Endothelial cell of umbilical vein (primary cell): ENCODE measurements at regions not wholly inside any gene's neighbourhood (a gene's known extent, or its start where the extent isn't known, plus 50 kb on each side); places are given as distances from the start of the nearest gene placed in this dataset.

ENCODE experiments used
- BruUV-seq: library from RNA; stranded (reverse); fragments of 400-500 nt; replicated peaks from 2 replicates; lab custom pipeline; 2021; lab: Mats Ljungman, UMichigan
- CTCF ChIA-PET: fragments of 300-600, 350-600 bp; sonication (Branson Sonifier 250); formaldehyde crosslinking; loops from one replicate; lab custom pipeline; 2021; ENCODE audit warnings: antibody characterized with exemption, inconsistent platforms; lab: Charles Lee
- POLR2A ChIA-PET: fragments of 300-600, 350-600 bp; sonication (Branson Sonifier 250); formaldehyde crosslinking; loops from one replicate; lab custom pipeline; 2021; ENCODE audit warnings: antibody characterized with exemption, inconsistent platforms; lab: Charles Lee
- DNase-seq: peaks from one replicate; pipeline ENCODE4 v3.0.0-alpha.2; 2011; ENCODE audit warnings: low read depth, low spot score
- FAIRE-seq: peaks from 2 replicates; lab custom pipeline; 2011; peaks lifted over from hg19 to GRCh38; lab: Jason Lieb, UNC
- H2AFZ ChIP-seq: 2 replicates; pipeline ENCODE4 v1.6.0; 2012; ENCODE audit warnings: low read depth, low read length, control low read depth, inconsistent platforms
- H3K27ac ChIP-seq: 2 replicates; pipeline ENCODE4 v1.5.1; 2011; ENCODE audit warnings: low read depth, mild to moderate bottlenecking, control low read depth, low read length, moderate library complexity; ENCODE audit not compliant: insufficient read depth
- H3K27me3 ChIP-seq, 2 experiments: 2 replicates each; pipeline versions ENCODE4 v1.6.0 to v1.6.1; 2011; ENCODE audit warnings: low read length in 2 of 2, mixed read lengths in 1 of 2; ENCODE audit not compliant: control insufficient read depth in 2 of 2, insufficient read depth in 2 of 2
- H3K36me3 ChIP-seq, 2 experiments: 2 replicates in 1 of 2; 3 replicates in 1 of 2; pipeline ENCODE4 v1.5.1; 2011; ENCODE audit warnings: low read length in 2 of 2, mild to moderate bottlenecking in 1 of 2, moderate library complexity in 1 of 2; ENCODE audit not compliant: control insufficient read depth in 2 of 2, insufficient read depth in 2 of 2; ENCODE audit errors: extremely low read depth in 1 of 2
- H3K4me1 ChIP-seq: 3 replicates; pipeline ENCODE4 v1.5.1; 2011; ENCODE audit warnings: mild to moderate bottlenecking, low read length; ENCODE audit not compliant: control insufficient read depth, insufficient read depth; ENCODE audit errors: extremely low read depth
- H3K4me2 ChIP-seq: 2 replicates; pipeline ENCODE4 v1.6.1; 2011; ENCODE audit warnings: low read length, control low read depth, mixed read lengths; ENCODE audit not compliant: insufficient read depth
- H3K4me3 ChIP-seq, 3 experiments: fragments of 200-600 bp in 1 of 3; sonication (generic), shearing (Covaris generic) in 1 of 3; replicated peaks in 1 of 3; 2 replicates each; pipeline ENCODE4 v1.5.1; 2011 to 2016; ENCODE audit warnings: control low read depth in 3 of 3, low read length in 3 of 3, mild to moderate bottlenecking in 2 of 3, inconsistent platforms in 1 of 3, low read depth in 1 of 3, moderate library complexity in 1 of 3; ENCODE audit not compliant: insufficient read depth in 1 of 3
- H3K79me2 ChIP-seq: 2 replicates; pipeline ENCODE4 v1.6.0; 2012; ENCODE audit warnings: low read length, inconsistent platforms; ENCODE audit not compliant: control insufficient read depth, insufficient read depth
- H3K9ac ChIP-seq: replicated peaks from 2 replicates; pipeline ENCODE3; 2011; ENCODE audit warnings: low read length, control low read depth; ENCODE audit not compliant: insufficient read depth; ENCODE audit errors: extremely low read depth
- H3K9me1 ChIP-seq: replicated peaks from 3 replicates; pipeline ENCODE4 v1.6.0; 2011; ENCODE audit warnings: mild to moderate bottlenecking, low read length; ENCODE audit not compliant: control insufficient read depth, insufficient read depth; ENCODE audit errors: extremely low read depth
- H3K9me3 ChIP-seq: replicated peaks from 2 replicates; pipeline ENCODE4 v1.5.1; 2012; ENCODE audit warnings: low read length, inconsistent platforms; ENCODE audit not compliant: control insufficient read depth, insufficient read depth
- H4K20me1 ChIP-seq: replicated peaks from 2 replicates; pipeline ENCODE3; 2011; ENCODE audit warnings: mild to moderate bottlenecking, low read length; ENCODE audit not compliant: control insufficient read depth, insufficient read depth; ENCODE audit errors: extremely low read depth
- EZH2 ChIP-seq: IDR thresholded peaks from 2 replicates; pipeline ENCODE4 v1.6.1; 2012; ENCODE audit warnings: borderline replicate concordance, low read depth, mild to moderate bottlenecking, moderate library complexity, low read length, inconsistent platforms; ENCODE audit not compliant: severe bottlenecking
- FOS ChIP-seq: IDR thresholded peaks from 2 replicates; pipeline ENCODE4 v1.6.1; 2011; ENCODE audit warnings: mild to moderate bottlenecking, low read length, moderate library complexity, borderline replicate concordance; ENCODE audit not compliant: insufficient read depth
- GATA2 ChIP-seq: IDR thresholded peaks from 2 replicates; pipeline ENCODE4 v1.7.0; 2011; ENCODE audit warnings: low read depth, mild to moderate bottlenecking, moderate library complexity, mixed read lengths, low read length; ENCODE audit not compliant: insufficient read length, insufficient read depth
- JUN ChIP-seq: IDR thresholded peaks from 2 replicates; pipeline ENCODE4 v1.6.1; 2011; ENCODE audit warnings: borderline replicate concordance, low read depth; ENCODE audit not compliant: insufficient read length, insufficient read depth
- MYC ChIP-seq: IDR thresholded peaks from one replicate; pipeline ENCODE4 v1.6.1; 2011; ENCODE audit warnings: mild to moderate bottlenecking, low read depth, low read length
- POLR2A ChIP-seq: IDR thresholded peaks from 2 replicates; pipeline ENCODE4 v1.6.1; 2012; ENCODE audit warnings: low read depth, mild to moderate bottlenecking, control low read depth, low read length
- POLR2AphosphoS5 ChIP-seq: IDR thresholded peaks from 2 replicates; pipeline ENCODE4 v1.6.1; 2012; ENCODE audit warnings: low read depth, mild to moderate bottlenecking, control low read depth, low read length, moderate library complexity; ENCODE audit not compliant: insufficient read depth
- dilution Hi-C: fragments of 300-500 bp; cut with MboI; formaldehyde crosslinking; loops from one replicate; pipeline ENCODE4 v1.15.0; 2019; ENCODE audit warnings: low sequenced_read_pairs; ENCODE audit not compliant: extremely low pct_ligation_motif_present
- intact Hi-C: fragments of 100-400 bp; cut with micrococcal nuclease; formaldehyde crosslinking; loops from one replicate; pipeline ENCODE4 v1.10.0; 2022
- TF ChIP-seq, protein P1 (sequence below), 2 donors: IDR thresholded peaks; 1 replicate in 1 of 2; 2 replicates in 1 of 2; pipeline ENCODE4 v1.5.1; 2011; ENCODE audit warnings: low read length in 2 of 2, mild to moderate bottlenecking in 2 of 2, moderate library complexity in 2 of 2, control low read depth in 1 of 2, inconsistent platforms in 1 of 2, low read depth in 1 of 2; ENCODE audit not compliant: insufficient read depth in 1 of 2; ENCODE audit errors: extremely low read depth in 1 of 2
- TF ChIP-seq, protein P2 (sequence below): IDR thresholded peaks from 2 replicates; pipeline ENCODE4 v1.6.1; 2011; ENCODE audit not compliant: insufficient read depth, insufficient read length

DNA sequence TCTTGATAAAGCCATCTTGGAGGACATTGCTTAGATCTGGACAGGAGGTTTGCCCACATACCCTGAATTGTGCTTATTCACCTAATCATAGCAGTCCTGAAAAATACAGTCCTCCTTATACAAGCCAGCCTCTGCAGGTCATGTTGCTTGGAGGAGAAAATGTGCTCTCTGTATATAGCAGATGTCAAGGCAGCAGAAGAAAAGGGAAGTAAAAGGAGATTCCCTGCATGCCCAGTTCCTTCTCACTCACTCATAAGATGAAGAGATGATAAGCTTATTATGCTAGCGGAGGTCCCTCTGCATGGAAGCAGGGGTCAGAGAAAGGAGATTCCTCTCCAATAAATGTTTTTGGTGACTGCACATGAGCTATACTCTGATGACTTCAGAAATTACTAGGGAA, 458.8 kb upstream of the ZMIZ1 start:
- Histone ChIP-seq H3K27me3 (no peaks in the 10 kb centered on the region), H3K27ac (no peak overlapping the region), H3K79me2 (no peaks in the 10 kb centered on the region), H3K4me2 (no peak overlapping the region), H3K9me1 (no peaks in the 10 kb centered on the region), H3K4me3 (no peak overlapping the region), H3K4me1 (no peaks in the 10 kb centered on the region), H3K9ac (no peak overlapping the region), H3K9me3 (no peaks in the 10 kb centered on the region), H3K36me3 (no peaks in the 10 kb centered on the region), H4K20me1 (no peaks in the 10 kb centered on the region), H2AFZ (no peak overlapping the region)
- intact Hi-C loops (no loop called here), dilution Hi-C loops (no loop called here)
- ChIA-PET POLR2A (no interaction called here), CTCF (no interaction called here)
- TF ChIP-seq FOS, result no peak
- TF ChIP-seq, protein P1, sequence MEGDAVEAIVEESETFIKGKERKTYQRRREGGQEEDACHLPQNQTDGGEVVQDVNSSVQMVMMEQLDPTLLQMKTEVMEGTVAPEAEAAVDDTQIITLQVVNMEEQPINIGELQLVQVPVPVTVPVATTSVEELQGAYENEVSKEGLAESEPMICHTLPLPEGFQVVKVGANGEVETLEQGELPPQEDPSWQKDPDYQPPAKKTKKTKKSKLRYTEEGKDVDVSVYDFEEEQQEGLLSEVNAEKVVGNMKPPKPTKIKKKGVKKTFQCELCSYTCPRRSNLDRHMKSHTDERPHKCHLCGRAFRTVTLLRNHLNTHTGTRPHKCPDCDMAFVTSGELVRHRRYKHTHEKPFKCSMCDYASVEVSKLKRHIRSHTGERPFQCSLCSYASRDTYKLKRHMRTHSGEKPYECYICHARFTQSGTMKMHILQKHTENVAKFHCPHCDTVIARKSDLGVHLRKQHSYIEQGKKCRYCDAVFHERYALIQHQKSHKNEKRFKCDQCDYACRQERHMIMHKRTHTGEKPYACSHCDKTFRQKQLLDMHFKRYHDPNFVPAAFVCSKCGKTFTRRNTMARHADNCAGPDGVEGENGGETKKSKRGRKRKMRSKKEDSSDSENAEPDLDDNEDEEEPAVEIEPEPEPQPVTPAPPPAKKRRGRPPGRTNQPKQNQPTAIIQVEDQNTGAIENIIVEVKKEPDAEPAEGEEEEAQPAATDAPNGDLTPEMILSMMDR (IDR thresholded peaks at IDR 0.05; ENCODE audit: extremely low read depth in 1 of 2, insufficient read depth in 1 of 2, low read depth in 1 of 2, low read length in 2 of 2), result no peak
- FAIRE-seq, result no peak
- BruUV-seq, result no TSS peak
- DNase-seq, result no peak

DNA sequence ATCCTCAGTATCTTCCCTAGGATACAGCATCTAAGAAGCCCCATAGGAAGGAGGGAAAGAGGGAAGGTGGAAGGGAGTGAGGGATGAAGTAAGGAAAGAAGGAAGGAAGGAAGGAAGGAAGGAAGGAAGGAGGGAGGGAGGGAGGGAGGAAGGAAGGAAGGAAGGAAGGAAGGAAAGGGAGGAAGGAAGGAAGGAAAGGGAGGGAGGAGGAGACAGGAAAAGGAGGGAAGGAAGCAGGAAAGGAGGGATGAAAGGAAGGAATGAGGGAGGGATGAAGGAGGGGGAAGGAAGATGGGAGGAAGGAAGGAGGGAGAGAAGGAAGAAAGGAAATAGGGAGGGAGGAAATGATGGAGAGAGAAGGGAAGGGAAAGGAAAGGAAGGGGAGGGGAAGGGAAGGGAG, 455.6 kb upstream of the ZMIZ1 start:
- Histone ChIP-seq H3K79me2 (no peaks in the 10 kb centered on the region), H3K9me1 (no peaks in the 10 kb centered on the region), H3K36me3 (no peaks in the 10 kb centered on the region), H2AFZ (no peak overlapping the region), H3K4me1 (no peaks in the 10 kb centered on the region), H4K20me1 (no peaks in the 10 kb centered on the region), H3K27me3 (peaks cover 0 to 2% of the 10 kb centered on the region in 2 experiments), H3K4me2 (no peak overlapping the region), H3K9ac (no peak overlapping the region), H3K4me3 (no peak overlapping the region), H3K9me3 (no peaks in the 10 kb centered on the region), H3K27ac (no peak overlapping the region)
- DNase-seq (no peak), FAIRE-seq (no peak)
- intact Hi-C loops (no loop called here), dilution Hi-C loops (no loop called here)
- ChIA-PET CTCF (no interaction called here), POLR2A (no interaction called here)
- TF ChIP-seq MYC (no peak), FOS (no peak), EZH2 (no peak), POLR2AphosphoS5 (no peak), JUN (no peak), POLR2A (no peak), GATA2 (no peak)
- TF ChIP-seq, protein P1 (IDR thresholded peaks at IDR 0.05; ENCODE audit: extremely low read depth in 1 of 2, insufficient read depth in 1 of 2, low read depth in 1 of 2, low read length in 2 of 2), result no peak
- TF ChIP-seq, protein P2, sequence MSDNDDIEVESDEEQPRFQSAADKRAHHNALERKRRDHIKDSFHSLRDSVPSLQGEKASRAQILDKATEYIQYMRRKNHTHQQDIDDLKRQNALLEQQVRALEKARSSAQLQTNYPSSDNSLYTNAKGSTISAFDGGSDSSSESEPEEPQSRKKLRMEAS, result no peak
- no TSS peak for BruUV-seq
